Left lung (tissue), 4 donors: ENCODE measurements at regions not wholly inside any gene's neighbourhood (a gene's known extent, or its start where the extent isn't known, plus 50 kb on each side); places are given as distances from the start of the nearest gene placed in this dataset.
A peak's percentile ranks its signal among the peaks of the same experiment; 100 is the strongest.

Experiments used
- ATAC-seq: fragments of 200-7000 bp; cut with Tn5 transposase; one replicate; pipeline ENCODE4 v1.9.1; 2020; ENCODE audit warnings: moderate library complexity
- DNase-seq, 4 donors: peaks; one replicate each; pipeline ENCODE4 v3.0.0-alpha.2; 2013 to 2020
- H3K27ac ChIP-seq, 2 donors: fragments of 200-600 bp; sonication (generic) in 1 of 2; one replicate each; pipeline versions ENCODE4 v1.5.0 to v1.8.0; 2020 to 2021
- H3K27me3 ChIP-seq, 2 donors: fragments of 200-600 bp; sonication (generic) in 1 of 2; one replicate each; pipeline versions ENCODE4 v1.5.0 to v1.8.0; 2020 to 2021
- H3K36me3 ChIP-seq, 2 donors: fragments of 200-600 bp; sonication (generic) in 1 of 2; one replicate each; pipeline versions ENCODE4 v1.5.0 to v1.8.0; 2020 to 2021
- H3K4me1 ChIP-seq, 2 donors: fragments of 200-600 bp; one replicate each; pipeline ENCODE4 v1.8.0; 2021
- H3K4me3 ChIP-seq, 2 donors: fragments of 200-600 bp; sonication (generic) in 1 of 2; one replicate each; pipeline versions ENCODE4 v1.5.0 to v1.8.0; 2020 to 2021; ENCODE audit warnings: mild to moderate bottlenecking in 1 of 2
- H3K9me3 ChIP-seq, 2 donors: fragments of 200-600 bp; sonication (generic) in 1 of 2; one replicate each; pipeline versions ENCODE4 v1.5.0 to v1.8.0; 2020 to 2021
- intact Hi-C, 2 donors: fragments of 100-400 bp; cut with DNase I; formaldehyde crosslinking; loops; one replicate each; pipeline versions ENCODE4 v1.11.2 to v1.14.2; 2022
- TF ChIP-seq, protein P1 (sequence below), 2 donors: fragments of 200-600 bp; sonication (generic) in 1 of 2; IDR thresholded peaks; one replicate each; pipeline versions ENCODE4 v1.5.0 to v1.8.0; 2021; ENCODE audit warnings: antibody characterized with exemption in 2 of 2
- donor health status: DM: no; HTN: yes; CAD: no.
- donor health status: DM: no; HTN: no; CAD: no.

DNA sequence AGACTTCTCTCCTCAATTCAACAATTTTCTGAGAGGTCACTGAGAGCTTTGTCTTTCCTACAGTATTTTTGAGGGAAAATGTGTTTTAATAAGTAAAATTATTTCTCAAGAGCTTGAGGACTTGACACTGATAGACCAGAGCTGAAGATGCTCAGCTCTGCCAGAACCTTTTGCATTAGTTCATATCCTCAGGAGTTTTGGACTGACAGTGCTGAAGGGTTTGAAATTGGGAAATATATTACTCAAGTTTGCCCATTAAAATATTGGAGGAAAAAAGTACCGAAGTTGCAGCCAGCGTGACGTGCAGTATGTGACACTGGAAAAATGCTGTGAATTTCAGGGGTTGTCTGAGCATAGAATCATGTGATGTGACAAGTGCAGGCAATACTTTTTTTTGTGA, 346.6 kb upstream of the DPYD start:
- ATAC-seq (no peak), DNase-seq (no peak)
- H3K27ac ChIP-seq: no peak overlapping the region
- intact Hi-C loops: no loop called here
- TF ChIP-seq, protein P1, sequence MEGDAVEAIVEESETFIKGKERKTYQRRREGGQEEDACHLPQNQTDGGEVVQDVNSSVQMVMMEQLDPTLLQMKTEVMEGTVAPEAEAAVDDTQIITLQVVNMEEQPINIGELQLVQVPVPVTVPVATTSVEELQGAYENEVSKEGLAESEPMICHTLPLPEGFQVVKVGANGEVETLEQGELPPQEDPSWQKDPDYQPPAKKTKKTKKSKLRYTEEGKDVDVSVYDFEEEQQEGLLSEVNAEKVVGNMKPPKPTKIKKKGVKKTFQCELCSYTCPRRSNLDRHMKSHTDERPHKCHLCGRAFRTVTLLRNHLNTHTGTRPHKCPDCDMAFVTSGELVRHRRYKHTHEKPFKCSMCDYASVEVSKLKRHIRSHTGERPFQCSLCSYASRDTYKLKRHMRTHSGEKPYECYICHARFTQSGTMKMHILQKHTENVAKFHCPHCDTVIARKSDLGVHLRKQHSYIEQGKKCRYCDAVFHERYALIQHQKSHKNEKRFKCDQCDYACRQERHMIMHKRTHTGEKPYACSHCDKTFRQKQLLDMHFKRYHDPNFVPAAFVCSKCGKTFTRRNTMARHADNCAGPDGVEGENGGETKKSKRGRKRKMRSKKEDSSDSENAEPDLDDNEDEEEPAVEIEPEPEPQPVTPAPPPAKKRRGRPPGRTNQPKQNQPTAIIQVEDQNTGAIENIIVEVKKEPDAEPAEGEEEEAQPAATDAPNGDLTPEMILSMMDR (IDR thresholded peaks at IDR 0.05): no peak
- H3K27me3 ChIP-seq: no peaks in the 10 kb centered on the region
- no peak overlapping the region for H3K4me3 ChIP-seq
- H3K9me3 ChIP-seq: no peaks in the 10 kb centered on the region
- no peaks in the 10 kb centered on the region for H3K36me3 ChIP-seq
- no peaks in the 10 kb centered on the region for H3K4me1 ChIP-seq

- intact Hi-C loops: no loop called here
- TF ChIP-seq, protein P1 (IDR thresholded peaks at IDR 0.05): no peak
- no peak for ATAC-seq
Measured at GRCh38 chr1:98264727-98265126, 343.9 kb upstream of the DPYD start.

GRCh38 chr1:98260839-98261238, 340.0 kb upstream of the DPYD start:
- Histone ChIP-seq H3K27ac (no peak overlapping the region), H3K27me3 (no peaks in the 10 kb centered on the region), H3K4me1 (no peaks in the 10 kb centered on the region), H3K9me3 (no peaks in the 10 kb centered on the region), H3K4me3 (no peak overlapping the region), H3K36me3 (no peaks in the 10 kb centered on the region)
- no peak for ATAC-seq
- TF ChIP-seq, protein P1 (IDR thresholded peaks at IDR 0.05): no peak
- DNase-seq: peak in 1 of 4 donors; percentile 6
- intact Hi-C loops: no loop called here

More at GRCh38 chr1:98264727-98265126, 343.9 kb upstream of the DPYD start:
- Histone ChIP-seq H3K9me3 (no peaks in the 10 kb centered on the region), H3K36me3 (no peaks in the 10 kb centered on the region), H3K4me1 (no peaks in the 10 kb centered on the region), H3K27ac (no peak overlapping the region), H3K27me3 (no peaks in the 10 kb centered on the region), H3K4me3 (no peak overlapping the region)
- DNase-seq: no peak

- TF ChIP-seq, protein P1 (IDR thresholded peaks at IDR 0.05): no peak
- intact Hi-C loops: no loop called here
- H3K36me3 ChIP-seq: no peaks in the 10 kb centered on the region
- no peaks in the 10 kb centered on the region for H3K4me1 ChIP-seq
- H3K27me3 ChIP-seq: no peaks in the 10 kb centered on the region
- no peak overlapping the region for H3K4me3 ChIP-seq
- H3K27ac ChIP-seq: no peak overlapping the region
- H3K9me3 ChIP-seq: no peaks in the 10 kb centered on the region
- no peak for ATAC-seq
- DNase-seq: no peak
Measured at GRCh38 chr1:98260412-98260811, 339.6 kb upstream of the DPYD start.

- Histone ChIP-seq H3K4me1 (no peaks in the 10 kb centered on the region), H3K36me3 (no peaks in the 10 kb centered on the region), H3K27ac (no peak overlapping the region), H3K9me3 (no peaks in the 10 kb centered on the region), H3K27me3 (no peaks in the 10 kb centered on the region), H3K4me3 (no peak overlapping the region)
- intact Hi-C loops: no loop called here
- ATAC-seq (no peak), DNase-seq (no peak)
- TF ChIP-seq, protein P1 (IDR thresholded peaks at IDR 0.05): no peak
Measured at GRCh38 chr1:98256700-98257099, 335.9 kb upstream of the DPYD start.
